ENCODE measurements at regions not wholly inside any gene's neighbourhood (a gene's known extent, or its start where the extent isn't known, plus 50 kb on each side); places are given as distances from the start of the nearest gene placed in this dataset.

GRCh38 chr10:61547297-61547696, 94.1 kb upstream of the TMEM26 start:
- no peak for DNase-seq (ENCODE audit: low spot score)

GRCh38 chr10:61545170-61545569, 92.0 kb upstream of the TMEM26 start:
- DNase-seq (ENCODE audit: low spot score), result no peak

GRCh38 chr10:61543831-61544230, 90.7 kb upstream of the TMEM26 start:
- DNase-seq (ENCODE audit: low spot score), result no peak

- DNase-seq (ENCODE audit: low spot score), result no peak
These were observed 89.4 kb upstream of the TMEM26 start for GRCh38 chr10:61542596-61542995.

- DNase-seq (ENCODE audit: low spot score), result no peak
These were observed 88.8 kb upstream of the TMEM26 start for GRCh38 chr10:61541960-61542359.

- no peak for DNase-seq (ENCODE audit: low spot score)
These were observed 86.7 kb upstream of the TMEM26 start for GRCh38 chr10:61539876-61540275.

- DNase-seq (ENCODE audit: low spot score), result no peak
These were observed 76.0 kb upstream of the TMEM26 start for GRCh38 chr10:61529208-61529607.

- DNase-seq (ENCODE audit: low spot score), result no peak
These were observed 49.9 kb upstream of the TMEM26 start for GRCh38 chr10:61503051-61503450.

All from ureter (tissue), 1 donor.